Osteoblast (primary cell): ENCODE measurements at regions not wholly inside any gene's neighbourhood (a gene's known extent, or its start where the extent isn't known, plus 50 kb on each side); places are given as distances from the start of the nearest gene placed in this dataset.

ENCODE experiments used
- DNase-seq: peaks from one replicate; pipeline ENCODE4 v3.0.0; 2011; ENCODE audit warnings: low spot score, mixed read lengths; ENCODE audit not compliant: insufficient read length; ENCODE audit errors: missing footprints
- H2AFZ ChIP-seq: 2 replicates; pipeline ENCODE4 v1.6.0; 2011; ENCODE audit warnings: mild to moderate bottlenecking, low read length
- H3K27ac ChIP-seq: 2 replicates; pipeline ENCODE4 v1.5.1; 2011; ENCODE audit warnings: mild to moderate bottlenecking, low read depth, low read length, moderate library complexity
- H3K27me3 ChIP-seq: 2 replicates; pipeline ENCODE4 v1.6.0; 2012; ENCODE audit warnings: mild to moderate bottlenecking, control low read depth, inconsistent platforms, low read length, moderate library complexity; ENCODE audit not compliant: insufficient read depth
- H3K36me3 ChIP-seq: 2 replicates; pipeline ENCODE4 v1.5.1; 2011; ENCODE audit warnings: mild to moderate bottlenecking, low read length, control low read depth, moderate library complexity; ENCODE audit not compliant: insufficient read depth
- H3K4me1 ChIP-seq: 2 replicates; pipeline ENCODE4 v1.5.1; 2011; ENCODE audit warnings: mild to moderate bottlenecking, low read length, control low read depth, moderate library complexity; ENCODE audit not compliant: insufficient read depth
- H3K4me2 ChIP-seq: 2 replicates; pipeline ENCODE4 v1.6.0; 2011; ENCODE audit warnings: mild to moderate bottlenecking, low read length; ENCODE audit not compliant: insufficient read depth
- H3K4me3 ChIP-seq: fragments of 200-600 bp; sonication (generic); 3 replicates; pipeline ENCODE4 v1.5.1; 2012; ENCODE audit warnings: mild to moderate bottlenecking, low read length, inconsistent platforms; ENCODE audit not compliant: insufficient read depth
- H3K79me2 ChIP-seq: 2 replicates; pipeline ENCODE4 v1.6.0; 2012; ENCODE audit warnings: mild to moderate bottlenecking, low read length, control low read depth, inconsistent platforms; ENCODE audit not compliant: insufficient read depth
- H3K9me3 ChIP-seq: 2 replicates; pipeline ENCODE4 v1.5.1; 2011; ENCODE audit warnings: low read depth, low read length, control low read depth
- H4K20me1 ChIP-seq: 2 replicates; pipeline ENCODE4 v1.6.0; 2012; ENCODE audit warnings: mild to moderate bottlenecking, low read length, control low read depth; ENCODE audit not compliant: insufficient read depth
- TF ChIP-seq, protein P1 (sequence below): IDR thresholded peaks from 2 replicates; pipeline ENCODE4 v1.5.1; 2011; ENCODE audit warnings: mild to moderate bottlenecking, low read depth, low read length, moderate library complexity; ENCODE audit errors: extremely low read depth

DNA sequence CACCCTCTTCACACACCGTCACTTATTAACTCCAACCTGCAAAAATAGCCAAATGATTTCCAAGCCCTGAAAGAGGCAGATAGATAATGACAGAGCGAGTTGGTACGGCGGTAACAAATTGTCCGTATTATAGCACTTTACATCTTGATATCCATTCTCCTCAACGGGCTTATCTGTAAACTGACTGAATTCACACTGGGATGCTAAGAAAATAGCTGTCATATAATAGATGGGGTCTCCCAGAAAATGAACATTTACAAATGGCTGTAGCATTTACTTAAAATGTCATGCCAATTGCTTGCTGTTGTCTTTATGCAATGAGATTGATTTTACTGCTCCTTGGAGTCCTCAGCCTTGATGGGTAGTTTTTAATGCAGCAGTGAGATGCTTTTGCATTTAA is 225.8 kb upstream of the SDK2 start:
- H3K36me3 ChIP-seq = no peaks in the 10 kb centered on the region
- TF ChIP-seq, protein P1, sequence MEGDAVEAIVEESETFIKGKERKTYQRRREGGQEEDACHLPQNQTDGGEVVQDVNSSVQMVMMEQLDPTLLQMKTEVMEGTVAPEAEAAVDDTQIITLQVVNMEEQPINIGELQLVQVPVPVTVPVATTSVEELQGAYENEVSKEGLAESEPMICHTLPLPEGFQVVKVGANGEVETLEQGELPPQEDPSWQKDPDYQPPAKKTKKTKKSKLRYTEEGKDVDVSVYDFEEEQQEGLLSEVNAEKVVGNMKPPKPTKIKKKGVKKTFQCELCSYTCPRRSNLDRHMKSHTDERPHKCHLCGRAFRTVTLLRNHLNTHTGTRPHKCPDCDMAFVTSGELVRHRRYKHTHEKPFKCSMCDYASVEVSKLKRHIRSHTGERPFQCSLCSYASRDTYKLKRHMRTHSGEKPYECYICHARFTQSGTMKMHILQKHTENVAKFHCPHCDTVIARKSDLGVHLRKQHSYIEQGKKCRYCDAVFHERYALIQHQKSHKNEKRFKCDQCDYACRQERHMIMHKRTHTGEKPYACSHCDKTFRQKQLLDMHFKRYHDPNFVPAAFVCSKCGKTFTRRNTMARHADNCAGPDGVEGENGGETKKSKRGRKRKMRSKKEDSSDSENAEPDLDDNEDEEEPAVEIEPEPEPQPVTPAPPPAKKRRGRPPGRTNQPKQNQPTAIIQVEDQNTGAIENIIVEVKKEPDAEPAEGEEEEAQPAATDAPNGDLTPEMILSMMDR = no peak
- no peak overlapping the region for H3K4me3 ChIP-seq
- no peaks in the 10 kb centered on the region for H3K4me1 ChIP-seq
- no peak overlapping the region for H2AFZ ChIP-seq
- DNase-seq = no peak
- H3K9me3 ChIP-seq = no peaks in the 10 kb centered on the region
- no peaks in the 10 kb centered on the region for H3K79me2 ChIP-seq
- H3K27me3 ChIP-seq = no peaks in the 10 kb centered on the region
- no peaks in the 10 kb centered on the region for H4K20me1 ChIP-seq
- H3K4me2 ChIP-seq = no peak overlapping the region
- H3K27ac ChIP-seq = no peak overlapping the region

DNA sequence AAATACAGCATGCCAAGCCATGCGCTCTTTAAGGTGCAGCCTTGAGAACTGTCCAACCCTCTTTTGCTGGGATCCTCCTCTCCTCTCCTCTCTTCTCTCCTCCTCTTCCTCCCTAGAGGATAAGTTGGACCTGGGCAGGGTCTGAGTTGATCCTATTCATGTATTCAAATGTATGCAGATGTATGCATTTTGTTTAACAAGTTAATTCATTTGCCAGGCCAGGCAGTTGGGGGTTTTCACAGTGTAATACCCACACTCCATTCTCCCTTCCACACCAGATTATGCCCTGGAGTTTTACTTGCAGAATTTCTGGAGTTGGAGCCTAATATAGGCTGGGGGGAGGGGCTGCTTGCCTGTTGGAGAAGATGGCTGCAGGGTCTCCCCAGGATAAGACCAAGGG is 226.2 kb upstream of the SDK2 start:
- Histone ChIP-seq H3K4me1 (no peaks in the 10 kb centered on the region), H3K9me3 (no peaks in the 10 kb centered on the region), H3K4me3 (no peak overlapping the region), H2AFZ (no peak overlapping the region), H4K20me1 (no peaks in the 10 kb centered on the region), H3K36me3 (no peaks in the 10 kb centered on the region), H3K4me2 (no peak overlapping the region), H3K27ac (no peak overlapping the region), H3K27me3 (no peaks in the 10 kb centered on the region), H3K79me2 (no peaks in the 10 kb centered on the region)
- TF ChIP-seq, protein P1 = no peak
- DNase-seq = no peak

DNA sequence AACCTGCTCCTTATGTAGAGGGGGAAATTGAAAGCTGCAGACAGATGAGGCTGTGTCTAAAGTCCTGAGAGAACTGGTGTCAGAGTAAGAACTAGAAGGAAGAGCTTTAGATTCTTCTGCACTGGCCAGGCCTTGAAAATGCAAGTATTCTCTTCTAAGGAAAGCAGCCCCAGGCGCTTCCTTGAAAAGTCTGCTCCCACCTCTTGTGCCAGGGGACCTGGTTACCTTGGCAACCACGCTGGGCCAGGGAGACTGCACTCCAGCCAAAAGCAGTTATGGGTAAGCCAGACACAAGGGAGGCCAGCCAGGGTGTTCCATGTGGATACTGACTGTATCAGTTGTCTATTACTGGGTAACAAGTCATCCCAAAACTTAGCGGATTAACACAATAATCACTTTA is 228.6 kb upstream of the SDK2 start:
- H3K4me1 ChIP-seq = no peaks in the 10 kb centered on the region
- DNase-seq = no peak
- H3K36me3 ChIP-seq = no peaks in the 10 kb centered on the region
- H3K4me3 ChIP-seq = no peak overlapping the region
- no peak overlapping the region for H3K4me2 ChIP-seq
- no peak overlapping the region for H2AFZ ChIP-seq
- no peaks in the 10 kb centered on the region for H3K9me3 ChIP-seq
- TF ChIP-seq, protein P1 = no peak
- no peak overlapping the region for H3K27ac ChIP-seq
- H3K79me2 ChIP-seq = no peaks in the 10 kb centered on the region
- H4K20me1 ChIP-seq = no peaks in the 10 kb centered on the region
- H3K27me3 ChIP-seq = no peaks in the 10 kb centered on the region

DNA sequence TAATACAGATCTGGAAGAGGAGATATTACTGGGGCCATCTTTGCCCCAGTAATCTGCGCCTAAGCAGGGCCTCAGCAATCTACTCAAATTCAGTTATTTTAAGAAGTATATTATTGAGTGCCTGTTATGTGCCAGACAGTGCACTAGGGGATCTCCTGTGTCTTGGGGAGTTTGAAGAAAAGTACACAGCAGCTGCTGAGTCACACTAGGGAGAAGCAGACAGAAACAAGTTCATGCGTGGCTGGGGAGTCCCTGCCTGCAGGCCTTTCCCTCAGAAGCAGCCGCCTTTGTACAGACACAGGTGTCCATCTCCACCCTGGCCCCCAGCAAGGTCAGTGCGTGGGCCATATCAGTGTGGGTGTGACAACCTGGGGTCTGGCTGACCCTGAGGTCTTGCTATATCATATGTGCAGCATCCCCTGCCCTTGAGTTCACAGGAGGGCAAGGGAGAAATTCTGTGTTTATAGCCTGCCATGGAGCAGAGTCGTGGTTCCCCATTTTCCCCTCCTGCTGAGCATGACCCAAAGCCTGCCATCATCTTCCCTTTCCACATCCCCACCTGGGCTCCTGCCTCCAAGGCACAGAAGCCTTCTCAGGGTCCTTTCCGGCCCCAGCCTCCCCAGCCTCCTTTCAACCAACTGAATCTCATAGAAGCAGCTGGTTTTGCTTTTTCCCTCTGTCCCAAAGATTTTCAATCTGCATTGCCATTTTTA is 229.9 kb upstream of the SDK2 start:
- Histone ChIP-seq H4K20me1 (no peaks in the 10 kb centered on the region), H3K36me3 (no peaks in the 10 kb centered on the region), H3K79me2 (no peaks in the 10 kb centered on the region), H2AFZ (no peak overlapping the region), H3K4me2 (no peak overlapping the region), H3K27ac (no peak overlapping the region), H3K27me3 (no peaks in the 10 kb centered on the region), H3K4me3 (no peak overlapping the region), H3K9me3 (no peaks in the 10 kb centered on the region), H3K4me1 (no peaks in the 10 kb centered on the region)
- DNase-seq = no peak
- TF ChIP-seq, protein P1 = no peak
